ENCODE measurements at regions not wholly inside any gene's neighbourhood (a gene's known extent, or its start where the extent isn't known, plus 50 kb on each side); places are given as distances from the start of the nearest gene placed in this dataset. TPM values are rescaled to one million over a fixed set of nuclear protein-coding genes. Genes with fewer than 3 reads are reported as not detected.

DNA sequence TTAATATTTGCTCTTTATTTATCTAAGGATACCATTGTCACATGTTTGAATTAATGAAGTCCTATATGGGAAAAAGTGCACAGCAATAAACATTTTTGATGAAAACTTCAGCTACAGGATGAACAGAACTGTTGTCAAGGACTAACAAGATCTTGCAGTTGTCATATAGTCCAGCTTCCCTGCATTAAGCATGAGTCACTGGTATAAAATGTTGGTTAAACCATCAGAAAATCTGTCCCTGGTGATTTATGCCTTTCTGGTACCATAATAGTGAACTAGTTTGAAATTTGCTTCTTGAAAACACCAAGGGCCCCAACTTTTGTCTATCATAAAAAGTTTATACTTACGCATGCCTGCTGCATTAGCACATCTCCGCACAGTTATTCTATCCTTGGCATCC, 60.4 kb upstream of the RSPO3 start:
- intact Hi-C loops (cut with micrococcal nuclease; ENCODE audit: unreplicated experiment) = no loop called here
- H3K27me3 ChIP-seq (replicated peaks; ENCODE audit: control insufficient read depth, insufficient read depth, low read length) = no peaks in the 10 kb centered on the region
- H3K9me3 Mint-ChIP-seq (ENCODE audit: unreplicated experiment) = peaks cover 34% of the 10 kb centered on the region
- no peak overlapping the region for H3K27ac Mint-ChIP-seq (ENCODE audit: unreplicated experiment)
- POLR2A ChIA-PET = no interaction called here
- H3K36me3 Mint-ChIP-seq (ENCODE audit: insufficient read depth, unreplicated experiment) = no peaks in the 10 kb centered on the region
- BruUV-seq (replicated peaks) = no TSS peak
- H3K4me1 Mint-ChIP-seq (ENCODE audit: low read depth, unreplicated experiment) = peaks cover 2% of the 10 kb centered on the region
- H3K36me3 ChIP-seq (ENCODE audit: control insufficient read depth, insufficient read depth, low read length) = no peaks in the 10 kb centered on the region
- H3K4me1 ChIP-seq = no peaks in the 10 kb centered on the region
- no peak for DNase-seq
- CTCF ChIA-PET = no interaction called here
- TF ChIP-seq, protein P1, sequence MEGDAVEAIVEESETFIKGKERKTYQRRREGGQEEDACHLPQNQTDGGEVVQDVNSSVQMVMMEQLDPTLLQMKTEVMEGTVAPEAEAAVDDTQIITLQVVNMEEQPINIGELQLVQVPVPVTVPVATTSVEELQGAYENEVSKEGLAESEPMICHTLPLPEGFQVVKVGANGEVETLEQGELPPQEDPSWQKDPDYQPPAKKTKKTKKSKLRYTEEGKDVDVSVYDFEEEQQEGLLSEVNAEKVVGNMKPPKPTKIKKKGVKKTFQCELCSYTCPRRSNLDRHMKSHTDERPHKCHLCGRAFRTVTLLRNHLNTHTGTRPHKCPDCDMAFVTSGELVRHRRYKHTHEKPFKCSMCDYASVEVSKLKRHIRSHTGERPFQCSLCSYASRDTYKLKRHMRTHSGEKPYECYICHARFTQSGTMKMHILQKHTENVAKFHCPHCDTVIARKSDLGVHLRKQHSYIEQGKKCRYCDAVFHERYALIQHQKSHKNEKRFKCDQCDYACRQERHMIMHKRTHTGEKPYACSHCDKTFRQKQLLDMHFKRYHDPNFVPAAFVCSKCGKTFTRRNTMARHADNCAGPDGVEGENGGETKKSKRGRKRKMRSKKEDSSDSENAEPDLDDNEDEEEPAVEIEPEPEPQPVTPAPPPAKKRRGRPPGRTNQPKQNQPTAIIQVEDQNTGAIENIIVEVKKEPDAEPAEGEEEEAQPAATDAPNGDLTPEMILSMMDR (IDR thresholded peaks at IDR 0.05; ENCODE audit: insufficient read depth in 1 of 2, low read depth in 1 of 2, low read length in 1 of 2, severe bottlenecking in 1 of 2, unreplicated experiment in 1 of 2) = no peak
- no peak overlapping the region for H3K4me3 ChIP-seq (ENCODE audit: low read depth, low read length)
- H3K27me3 Mint-ChIP-seq (ENCODE audit: insufficient read depth, unreplicated experiment) = no peaks in the 10 kb centered on the region
- H3K9me3 ChIP-seq = peaks cover 11% of the 10 kb centered on the region
- no peak overlapping the region for H3K4me3 Mint-ChIP-seq (ENCODE audit: unreplicated experiment)

DNA sequence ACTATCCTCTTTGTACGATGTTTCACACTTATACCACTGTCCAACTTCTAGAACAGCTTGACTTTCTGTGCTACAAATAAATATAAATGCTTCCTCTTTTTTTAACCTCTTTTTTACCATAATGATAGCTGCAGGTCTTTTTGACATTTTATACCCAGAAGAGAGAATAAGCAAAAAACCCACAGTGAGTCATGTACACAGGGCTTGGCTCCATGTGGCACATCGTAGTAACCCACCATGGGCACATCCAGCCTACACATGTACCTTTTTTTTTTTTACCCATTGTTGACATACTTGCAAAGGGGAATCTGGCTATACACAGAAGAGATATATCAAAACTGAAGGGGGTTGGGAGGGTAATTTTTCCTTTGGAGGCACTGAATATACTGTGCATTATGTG, 59.5 kb upstream of the RSPO3 start:
- ChIA-PET POLR2A (no interaction called here), CTCF (no interaction called here)
- DNase-seq = no peak
- no peaks in the 10 kb centered on the region for H3K27me3 ChIP-seq (replicated peaks; ENCODE audit: control insufficient read depth, insufficient read depth, low read length)
- no peaks in the 10 kb centered on the region for H3K36me3 Mint-ChIP-seq (ENCODE audit: insufficient read depth, unreplicated experiment)
- no TSS peak for BruUV-seq (replicated peaks)
- no peaks in the 10 kb centered on the region for H3K4me1 ChIP-seq
- no peaks in the 10 kb centered on the region for H3K4me1 Mint-ChIP-seq (ENCODE audit: low read depth, unreplicated experiment)
- TF ChIP-seq, protein P1 (IDR thresholded peaks at IDR 0.05; ENCODE audit: insufficient read depth in 1 of 2, low read depth in 1 of 2, low read length in 1 of 2, severe bottlenecking in 1 of 2, unreplicated experiment in 1 of 2) = no peak
- H3K4me3 ChIP-seq (ENCODE audit: low read depth, low read length) = no peak overlapping the region
- peaks cover 11% of the 10 kb centered on the region for H3K9me3 ChIP-seq
- intact Hi-C loops (cut with micrococcal nuclease; ENCODE audit: unreplicated experiment) = no loop called here
- no peaks in the 10 kb centered on the region for H3K36me3 ChIP-seq (ENCODE audit: control insufficient read depth, insufficient read depth, low read length)
- no peaks in the 10 kb centered on the region for H3K27me3 Mint-ChIP-seq (ENCODE audit: insufficient read depth, unreplicated experiment)
- H3K27ac Mint-ChIP-seq (ENCODE audit: unreplicated experiment) = no peak overlapping the region
- H3K4me3 Mint-ChIP-seq (ENCODE audit: unreplicated experiment) = no peak overlapping the region
- peaks cover 34% of the 10 kb centered on the region for H3K9me3 Mint-ChIP-seq (ENCODE audit: unreplicated experiment)

Small RNA genes lying in the stretch of these regions (microRNA-seq; reads per million reads assigned to microRNA genes)
- gene MIR588 = not detected

Measured in Caco-2 (cell line).